ENCODE measurements at regions not wholly inside any gene's neighbourhood (a gene's known extent, or its start where the extent isn't known, plus 50 kb on each side); places are given as distances from the start of the nearest gene placed in this dataset.

GRCh38 chr9:73024601-73025034 lies 71.8 kb upstream of the ALDH1A1 start (continued):
- peak in 1 of 2 experiments; percentile 68; a peak in 2 of 4 replicates for TF ChIP-seq MNT (conservative IDR thresholded peaks at IDR 0.05)
- TF ChIP-seq TRIM28 (IDR thresholded peaks at IDR 0.05): peak; percentile 69
- TF ChIP-seq ZNF263 (CRISPR knock-in tag; IDR thresholded peaks at IDR 0.05; ENCODE audit: borderline replicate concordance): no peak
- no peak for TF ChIP-seq FOXK1 (CRISPR knock-in tag; IDR thresholded peaks at IDR 0.05; ENCODE audit: borderline replicate concordance)
- no peak for TF ChIP-seq ZBTB17 (CRISPR knock-in tag; IDR thresholded peaks at IDR 0.05)
- peak; percentile 89 for TF ChIP-seq MTA1 (IDR thresholded peaks at IDR 0.05; ENCODE audit: borderline replicate concordance)
- TF ChIP-seq CBFA2T2 (conservative IDR thresholded peaks at IDR 0.05): peak; percentile 99
- no peak for TF ChIP-seq CBX5 (IDR thresholded peaks at IDR 0.05; ENCODE audit: borderline replicate concordance, low read depth)
- peak; percentile 93 for TF ChIP-seq NFIC (IDR thresholded peaks at IDR 0.05)
- peak; percentile 57; the same call in 1 of the 2 replicates for TF ChIP-seq NR2C1 (IDR thresholded peaks at IDR 0.05)
- peak; percentile 53 for TF ChIP-seq NR2C1 (tag; IDR thresholded peaks at IDR 0.05)
- peak; percentile 43; the same call in 1 of the 2 replicates for TF ChIP-seq CREB1 (IDR thresholded peaks at IDR 0.05)
- TF ChIP-seq CREB1 (CRISPR knock-in tag; IDR thresholded peaks at IDR 0.05): no peak
- TF ChIP-seq ZNF395 (CRISPR knock-in tag; IDR thresholded peaks at IDR 0.05): peak; percentile 92
- TF ChIP-seq ZNF197 (CRISPR knock-in tag; IDR thresholded peaks at IDR 0.05; ENCODE audit: low read depth): peak; percentile 92
- no peak for TF ChIP-seq PCBP2 (IDR thresholded peaks at IDR 0.05; ENCODE audit: low read depth, low read length, poor library complexity, severe bottlenecking)
- no peak for TF ChIP-seq RBM14 (IDR thresholded peaks at IDR 0.05; ENCODE audit: borderline replicate concordance, insufficient read depth, low read depth, low read length)
- peak; percentile 80 to 91; a peak in 3 of 4 replicates for TF ChIP-seq ARNT (IDR thresholded peaks at IDR 0.05)
- TF ChIP-seq HNRNPLL (IDR thresholded peaks at IDR 0.05; ENCODE audit: low read depth, low read length, poor library complexity, severe bottlenecking): no peak
- TF ChIP-seq HNRNPH1 (optimal IDR thresholded peaks at IDR 0.05; ENCODE audit: low read depth, low read length): no peak
- TF ChIP-seq NUFIP1 (IDR thresholded peaks at IDR 0.05; ENCODE audit: partially characterized antibody): no peak
- 0 out of 2 replicates have a peak, but pooled peaks have one; percentile 39 for TF ChIP-seq ZKSCAN8 (CRISPR knock-in tag; IDR thresholded peaks at IDR 0.05)
- peak in 1 of 2 experiments; percentile 92; a peak in 2 of 4 replicates for TF ChIP-seq RCOR1 (IDR thresholded peaks at IDR 0.05; ENCODE audit: borderline replicate concordance in 1 of 2, low read depth in 2 of 2, low read length in 2 of 2)
- TF ChIP-seq, protein P1, sequence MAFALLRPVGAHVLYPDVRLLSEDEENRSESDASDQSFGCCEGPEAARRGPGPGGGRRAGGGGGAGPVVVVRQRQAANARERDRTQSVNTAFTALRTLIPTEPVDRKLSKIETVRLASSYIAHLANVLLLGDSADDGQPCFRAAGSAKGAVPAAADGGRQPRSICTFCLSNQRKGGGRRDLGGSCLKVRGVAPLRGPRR (CRISPR knock-in tag; IDR thresholded peaks at IDR 0.05): no peak
- no peak for TF ChIP-seq PHTF2 (CRISPR knock-in tag; IDR thresholded peaks at IDR 0.05)
- TF ChIP-seq LEF1 (IDR thresholded peaks at IDR 0.05): peak; percentile 86
- peak; percentile 95 for TF ChIP-seq HDAC2 (IDR thresholded peaks at IDR 0.05)
- TF ChIP-seq ZNF75A (CRISPR knock-in tag; IDR thresholded peaks at IDR 0.05): peak; percentile 63; the same call in 1 of the 2 replicates
